A673 (cell line): ENCODE measurements at regions not wholly inside any gene's neighbourhood (a gene's known extent, or its start where the extent isn't known, plus 50 kb on each side); places are given as distances from the start of the nearest gene placed in this dataset.

Experiments
- BruUV-seq: library from RNA; stranded (reverse); fragments of 400-500 nt; replicated peaks from 2 replicates; lab custom pipeline; 2021; lab: Mats Ljungman, UMichigan
- CTCF ChIA-PET: fragments of 300-600 bp; sonication (Branson Sonifier 250); formaldehyde crosslinking; loops from one replicate; lab custom pipeline; 2022; ENCODE audit warnings: antibody characterized with exemption; lab: Charles Lee
- POLR2A ChIA-PET: fragments of 300-600 bp; sonication (Branson Sonifier 250); formaldehyde crosslinking; loops from one replicate; lab custom pipeline; 2022; ENCODE audit warnings: antibody characterized with exemption; ENCODE audit not compliant: low non-redundant PET; lab: Charles Lee
- DNase-seq: peaks from one replicate; pipeline ENCODE4 v3.0.0-alpha.2; 2015; ENCODE audit warnings: low spot score
- H3K27ac ChIP-seq: fragments of 200-600 bp; sonication (generic); 2 replicates; pipeline ENCODE4 v1.5.1; 2016; ENCODE audit warnings: mixed run types, low read depth, mild to moderate bottlenecking, mixed read lengths, antibody characterized with exemption, low read length; ENCODE audit not compliant: poor library complexity, severe bottlenecking
- H3K27me3 ChIP-seq: fragments of 200-600 bp; sonication (generic); replicated peaks from 2 replicates; pipeline ENCODE4 v1.6.1; 2017; ENCODE audit warnings: mixed run types, low read depth, mild to moderate bottlenecking, mixed read lengths, antibody characterized with exemption, low read length; ENCODE audit not compliant: insufficient read depth, poor library complexity
- H3K36me3 ChIP-seq: fragments of 200-600 bp; sonication (generic); 2 replicates; pipeline ENCODE4 v1.6.1; 2016; ENCODE audit warnings: mixed run types, mild to moderate bottlenecking, mixed read lengths, antibody characterized with exemption, low read length; ENCODE audit not compliant: insufficient read depth, poor library complexity, severe bottlenecking
- H3K4me1 ChIP-seq: fragments of 200-600 bp; sonication (generic); 2 replicates; pipeline ENCODE4 v1.6.1; 2017; ENCODE audit warnings: mixed run types, mild to moderate bottlenecking, mixed read lengths, antibody characterized with exemption, low read length; ENCODE audit not compliant: insufficient read depth, poor library complexity, severe bottlenecking
- H3K4me3 ChIP-seq: fragments of 200-600 bp; sonication (generic); 2 replicates; pipeline ENCODE4 v1.5.1; 2016; ENCODE audit warnings: low read depth, mixed run types, mild to moderate bottlenecking, mixed read lengths, low read length; ENCODE audit not compliant: poor library complexity, severe bottlenecking
- H3K9me3 ChIP-seq: fragments of 200-600 bp; sonication (generic); 2 replicates; pipeline ENCODE4 v1.6.1; 2016; ENCODE audit warnings: mixed run types, low read depth, mild to moderate bottlenecking, mixed read lengths, antibody characterized with exemption, low read length; ENCODE audit not compliant: poor library complexity, severe bottlenecking
- CTCF ChIP-seq: fragments of 300-800, 200-600 bp; sonication (generic); conservative IDR thresholded peaks from 2 replicates; pipeline ENCODE4 v1.5.1; 2017; ENCODE audit warnings: low read depth, mild to moderate bottlenecking, antibody characterized with exemption, low read length, moderate library complexity, mixed read lengths
- EZH2 ChIP-seq: fragments of 200-600 bp; sonication (generic); IDR thresholded peaks from 2 replicates; pipeline ENCODE4 v1.6.1; 2017; ENCODE audit warnings: borderline replicate concordance, low read depth, mild to moderate bottlenecking, mixed read lengths, antibody characterized with exemption, low read length; ENCODE audit not compliant: poor library complexity, severe bottlenecking
- intact Hi-C: fragments of 100-400 bp; cut with micrococcal nuclease; formaldehyde crosslinking; loops from one replicate; pipeline ENCODE4 v1.10.0; 2022; ENCODE audit not compliant: unreplicated experiment

DNA sequence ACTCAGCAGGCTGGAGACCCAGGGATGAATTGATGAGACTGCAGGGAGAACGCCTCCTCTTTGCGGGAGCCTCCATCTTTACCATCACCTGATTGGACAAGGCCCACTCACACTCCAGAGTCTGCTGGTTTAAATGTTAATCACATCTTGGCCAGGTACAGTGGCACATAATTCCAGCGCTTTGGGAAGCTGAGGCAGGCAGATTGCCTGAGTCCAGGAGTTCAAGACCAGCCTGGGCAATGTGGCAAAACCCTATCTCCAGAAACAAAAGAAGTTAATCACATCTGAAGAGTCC is 121.8 kb upstream of the C1orf174 start:
- H3K27me3 ChIP-seq: peaks cover 51% of the 10 kb centered on the region
- H3K27ac ChIP-seq: no peak overlapping the region
- H3K4me3 ChIP-seq: no peak overlapping the region
- intact Hi-C loops: no loop called here
- BruUV-seq: no TSS peak
- TF ChIP-seq CTCF (no peak), EZH2 (no peak)
- POLR2A ChIA-PET: no interaction called here
- H3K36me3 ChIP-seq: no peaks in the 10 kb centered on the region
- H3K9me3 ChIP-seq: no peaks in the 10 kb centered on the region
- H3K4me1 ChIP-seq: no peaks in the 10 kb centered on the region
- no peak for DNase-seq
- CTCF ChIA-PET: no interaction called here

- CTCF ChIA-PET: no interaction called here
- peaks cover 57% of the 10 kb centered on the region for H3K27me3 ChIP-seq
- no peaks in the 10 kb centered on the region for H3K36me3 ChIP-seq
- intact Hi-C loops: no loop called here
- H3K9me3 ChIP-seq: no peaks in the 10 kb centered on the region
- H3K4me3 ChIP-seq: no peak overlapping the region
- H3K4me1 ChIP-seq: no peaks in the 10 kb centered on the region
- BruUV-seq: no TSS peak
- H3K27ac ChIP-seq: no peak overlapping the region
- POLR2A ChIA-PET: no interaction called here
- TF ChIP-seq EZH2: no peak
- no peak for TF ChIP-seq CTCF
- DNase-seq: no peak
These were observed 122.6 kb upstream of the C1orf174 start for GRCh38 chr1:4022715-4023114.

DNA sequence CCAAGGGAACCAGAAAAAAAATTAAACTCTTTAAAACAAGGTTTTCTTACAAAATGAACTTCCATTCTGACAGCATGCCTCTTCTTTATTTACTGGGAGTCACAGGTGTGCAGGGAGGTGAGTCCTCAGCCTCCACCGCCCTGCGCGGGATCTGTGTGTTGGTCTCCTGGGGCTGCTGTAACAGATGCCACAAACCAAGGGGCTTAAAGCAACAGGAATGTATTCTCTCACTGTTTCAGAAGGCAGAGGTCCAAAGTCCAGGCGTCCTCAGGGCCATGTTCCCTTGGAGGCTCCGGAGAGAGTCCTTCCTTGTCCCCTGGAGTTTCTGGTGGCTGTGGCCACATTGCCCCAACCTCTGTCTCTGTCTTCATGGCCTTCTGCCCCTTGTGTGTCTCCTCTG is 123.6 kb upstream of the C1orf174 start:
- H3K36me3 ChIP-seq: no peaks in the 10 kb centered on the region
- no peaks in the 10 kb centered on the region for H3K9me3 ChIP-seq
- BruUV-seq: no TSS peak
- ChIA-PET CTCF (interaction anchor here (0.6 kb wide), 1 partner anchor 28 kb away, joined by 4 read pairs; no protein-coding TSS in a partner anchor), POLR2A (no interaction called here)
- TF ChIP-seq EZH2 (no peak), CTCF (no peak)
- intact Hi-C loops: no loop called here
- H3K4me3 ChIP-seq: no peak overlapping the region
- H3K27ac ChIP-seq: no peak overlapping the region
- H3K27me3 ChIP-seq: peaks cover 58% of the 10 kb centered on the region
- H3K4me1 ChIP-seq: no peaks in the 10 kb centered on the region
- DNase-seq: no peak
